GM12891 (cell line): ENCODE measurements at regions not wholly inside any gene's neighbourhood (a gene's known extent, or its start where the extent isn't known, plus 50 kb on each side); places are given as distances from the start of the nearest gene placed in this dataset.
"Not testable (repeated sequence)": the region's sequence is repeated elsewhere in the genome, so short reads cannot be mapped to it uniquely, and the experiment has no call there.

ENCODE experiments used
- DNase-seq: peaks from one replicate; pipeline ENCODE4 v3.0.0; 2011; ENCODE audit warnings: low spot score; ENCODE audit not compliant: insufficient read length
- FAIRE-seq: peaks from 2 replicates; lab custom pipeline; 2011; peaks lifted over from hg19 to GRCh38; lab: Jason Lieb, UNC
- PAX5 ChIP-seq: IDR thresholded peaks from 2 replicates; pipeline ENCODE4 v1.6.1; 2011; ENCODE audit warnings: low read length, moderate library complexity, mild to moderate bottlenecking; ENCODE audit not compliant: insufficient read depth, severe bottlenecking
- POLR2A ChIP-seq: IDR thresholded peaks from 2 replicates; pipeline ENCODE4 v1.6.1; 2011; ENCODE audit warnings: low read depth, low read length, control low read depth
- POLR2AphosphoS5 ChIP-seq: IDR thresholded peaks from 2 replicates; pipeline ENCODE4 v1.6.1; 2011; ENCODE audit warnings: low read depth, low read length, control low read depth
- POU2F2 ChIP-seq: IDR thresholded peaks from 2 replicates; pipeline ENCODE4 v1.6.1; 2011; ENCODE audit warnings: low read depth, mild to moderate bottlenecking, control low read depth, low read length, moderate library complexity
- SPI1 ChIP-seq: IDR thresholded peaks from 2 replicates; pipeline ENCODE4 v1.6.1; 2011; ENCODE audit warnings: low read depth, low read length, control low read depth
- TAF1 ChIP-seq: IDR thresholded peaks from 2 replicates; pipeline ENCODE4 v1.6.1; 2011; ENCODE audit warnings: low read depth, low read length, control low read depth

DNA sequence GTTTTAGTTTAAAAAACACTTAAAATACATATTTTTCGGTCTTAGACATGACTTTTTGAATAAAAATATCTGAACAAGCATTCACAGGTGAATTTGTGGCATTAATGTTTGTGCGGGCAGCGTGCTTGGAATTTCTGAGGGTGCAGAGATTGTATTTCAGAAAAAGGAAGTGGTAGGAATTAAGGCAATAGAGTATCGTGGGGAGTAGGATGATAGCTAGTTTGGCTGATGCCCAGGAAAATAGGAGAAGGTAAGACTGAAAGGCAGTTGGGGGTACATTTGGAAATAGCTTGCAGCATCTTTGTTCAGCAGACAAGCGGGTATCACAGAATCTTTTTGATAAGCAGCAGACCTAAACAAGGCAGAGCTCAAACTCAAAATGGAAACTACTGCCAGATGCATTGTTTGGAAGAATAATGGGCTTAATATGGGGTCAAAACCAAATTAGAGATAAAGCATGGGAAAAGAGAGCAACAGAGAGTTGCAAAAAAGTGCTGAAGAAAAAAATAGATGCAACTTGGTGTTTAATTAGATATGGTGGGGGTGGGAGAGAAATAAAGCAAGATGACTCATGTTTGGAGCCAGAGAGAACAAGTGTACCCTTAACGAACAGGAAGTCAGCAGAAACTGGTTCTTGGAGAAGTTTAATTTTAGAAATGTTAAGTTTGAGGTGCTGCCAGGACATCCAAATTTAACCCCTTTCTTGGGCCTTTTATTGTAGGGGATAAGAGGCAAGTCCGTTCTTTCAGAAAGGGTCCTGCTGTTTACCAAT is 85.7 kb upstream of the ARRDC3 start:
- DNase-seq (no peak), FAIRE-seq (no peak)
- no peak for TF ChIP-seq SPI1
- TF ChIP-seq PAX5: no peak
- TF ChIP-seq POLR2AphosphoS5: no peak
- TF ChIP-seq POU2F2: no peak
- no peak for TF ChIP-seq TAF1
- TF ChIP-seq POLR2A: no peak

DNA sequence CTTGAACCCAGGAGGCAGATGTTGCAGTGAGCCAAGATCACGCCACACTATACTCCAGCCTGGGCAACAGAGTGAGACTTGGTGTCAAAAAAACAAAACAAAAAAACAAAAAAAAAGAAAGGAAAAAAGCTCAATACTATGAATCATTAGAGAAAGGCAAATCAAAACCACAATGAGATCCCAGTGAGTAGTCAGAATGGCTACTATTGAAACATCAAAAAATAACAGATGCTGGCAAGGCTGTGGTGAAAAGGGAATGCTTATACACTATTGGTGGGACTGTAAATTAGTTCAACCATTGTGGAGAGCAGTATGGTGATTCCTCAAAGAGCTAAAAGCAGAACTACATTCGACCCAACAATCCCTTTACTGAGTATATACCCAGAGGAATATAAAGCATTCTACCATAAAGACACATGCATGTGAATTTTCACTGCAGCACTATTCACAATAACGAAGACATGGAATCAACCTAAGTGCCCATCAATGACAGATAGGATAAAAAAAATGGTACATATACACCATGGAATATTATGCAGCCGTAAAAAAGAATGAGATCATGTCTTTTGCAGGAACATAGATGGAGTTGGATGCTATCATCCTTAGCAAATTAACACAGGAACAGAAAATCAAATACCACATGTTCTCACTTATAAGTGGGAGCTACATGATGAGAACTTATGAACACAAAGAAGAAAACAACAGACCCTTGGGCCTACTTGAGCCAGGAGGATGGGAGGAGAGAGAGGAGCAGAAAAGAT is 81.9 kb upstream of the ARRDC3 start:
- FAIRE-seq (no peak), DNase-seq (no peak)
- TF ChIP-seq TAF1 (no peak), SPI1 (no peak), POLR2A (no peak), POU2F2 (no peak), POLR2AphosphoS5 (no peak), PAX5 (no peak)

DNA sequence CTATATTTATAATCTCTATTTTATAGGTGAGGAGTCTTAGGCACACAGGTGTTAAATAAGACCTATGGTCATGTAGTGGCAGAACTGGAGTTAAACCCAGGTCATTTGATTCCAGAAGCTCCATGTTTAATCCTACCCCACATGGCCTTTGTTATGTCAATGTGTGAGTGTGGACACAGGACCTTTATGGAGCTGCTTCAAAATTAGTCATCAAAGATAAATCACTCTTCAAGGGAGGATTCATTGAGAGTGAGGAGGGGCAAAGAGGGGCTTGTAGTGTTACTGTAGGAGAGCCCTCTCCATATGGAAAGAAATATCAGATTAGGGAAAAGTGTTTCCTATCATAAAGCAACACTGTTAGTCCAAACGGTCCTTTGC is 74.6 kb upstream of the ARRDC3 start:
- FAIRE-seq (no peak), DNase-seq (no peak)
- TF ChIP-seq POLR2A (no peak), POLR2AphosphoS5 (no peak), PAX5 (no peak), TAF1 (no peak), SPI1 (no peak), POU2F2 (no peak)

DNA sequence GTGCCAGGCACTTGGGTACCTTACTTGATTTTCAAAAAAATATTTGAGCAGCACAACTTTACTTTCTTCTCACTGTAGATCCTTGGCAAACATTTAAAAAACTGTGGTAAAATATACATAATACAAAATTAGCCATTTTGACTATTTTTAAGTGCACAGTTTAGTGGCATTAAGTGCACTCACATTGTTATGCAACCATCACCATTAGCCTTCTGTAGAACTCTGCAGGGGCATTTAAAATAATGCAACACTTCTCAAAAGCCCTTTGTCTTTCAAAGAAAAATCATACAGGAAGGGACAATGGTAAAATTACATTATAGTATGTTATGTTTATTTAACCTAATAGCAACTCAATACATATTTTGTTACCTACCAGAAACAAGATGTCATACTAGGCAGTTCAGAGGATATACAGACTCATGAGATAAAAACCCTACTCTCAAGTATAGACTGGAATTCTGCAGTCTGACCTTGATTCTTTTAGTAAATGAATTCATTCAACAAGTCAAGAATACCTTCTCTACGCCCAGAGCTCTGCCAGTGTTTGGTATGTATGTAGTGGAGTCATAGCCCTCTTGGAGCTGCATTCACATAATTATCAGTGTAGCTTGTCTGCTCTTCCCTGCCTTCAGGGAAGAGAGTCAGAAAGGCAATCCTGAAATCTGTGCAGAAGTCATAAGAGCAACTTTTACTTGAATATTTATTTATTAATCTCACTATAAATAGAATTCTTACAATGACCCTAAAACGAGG is 74.0 kb upstream of the ARRDC3 start:
- TF ChIP-seq SPI1 (no peak), POLR2A (no peak), POU2F2 (no peak), TAF1 (no peak), POLR2AphosphoS5 (no peak), PAX5 (no peak)
- FAIRE-seq (no peak), DNase-seq (no peak)

DNA sequence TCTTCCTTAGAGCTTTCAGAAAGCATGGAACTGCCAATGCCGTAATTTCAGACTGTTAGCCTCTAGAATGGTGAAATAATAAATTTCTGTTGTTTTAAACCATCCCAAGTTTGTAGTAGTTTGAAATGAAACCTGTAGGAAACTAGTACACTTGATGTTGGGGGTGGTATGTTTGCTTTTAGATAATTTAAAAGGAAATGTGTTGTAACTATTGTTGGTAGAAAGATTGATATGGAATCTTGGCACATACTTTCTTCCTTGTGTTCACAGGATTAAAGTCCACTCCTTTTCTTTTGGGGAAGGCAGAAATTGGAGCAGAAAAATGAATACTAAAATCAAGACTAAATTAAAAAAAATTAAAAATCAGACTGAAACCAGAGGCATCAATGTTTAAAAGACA is 66.0 kb upstream of the ARRDC3 start:
- FAIRE-seq: no peak
- DNase-seq: no peak
- TF ChIP-seq TAF1: no peak
- no peak for TF ChIP-seq POU2F2
- no peak for TF ChIP-seq POLR2AphosphoS5
- TF ChIP-seq PAX5: no peak
- TF ChIP-seq SPI1: no peak
- TF ChIP-seq POLR2A: no peak

DNA sequence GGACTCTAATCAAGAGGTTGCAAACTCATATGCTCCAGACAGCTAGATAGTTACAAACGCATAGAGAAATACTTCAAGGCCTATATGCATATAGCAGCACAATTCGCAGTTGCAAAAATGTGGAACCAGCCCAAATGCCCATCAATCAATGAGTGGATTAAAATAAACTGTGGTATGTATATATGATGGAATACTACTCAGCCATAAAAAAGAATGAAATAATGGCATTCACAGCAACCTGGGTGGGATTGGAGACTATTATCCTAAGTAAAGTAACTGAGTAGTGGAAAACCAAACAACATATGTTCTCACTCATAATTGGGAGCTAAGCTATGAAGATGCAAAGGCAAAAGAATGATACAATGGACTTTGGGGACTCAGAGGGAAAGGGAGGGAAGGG is 65.0 kb upstream of the ARRDC3 start:
- not testable (repeated sequence) for FAIRE-seq, DNase-seq

DNA sequence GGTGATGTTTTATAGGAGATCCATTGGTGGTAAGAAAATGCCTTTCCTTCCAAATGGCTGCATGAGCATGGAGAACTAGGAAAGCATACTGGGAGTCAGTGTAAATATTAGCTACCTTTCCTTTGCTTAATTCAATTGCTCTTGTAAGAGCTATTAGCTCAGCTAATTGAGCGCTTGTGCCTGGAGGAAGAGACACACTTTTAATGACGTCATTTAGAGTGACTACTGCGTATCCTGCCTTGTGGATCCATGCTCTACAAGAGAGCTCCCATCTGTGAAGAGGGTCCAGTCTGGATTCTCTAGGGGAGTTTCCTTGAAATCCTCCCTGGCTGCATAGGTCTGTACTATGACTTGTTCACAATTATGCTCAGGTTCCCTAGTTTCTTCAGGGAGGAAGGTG is 63.8 kb upstream of the ARRDC3 start:
- not testable (repeated sequence) for DNase-seq, FAIRE-seq

DNA sequence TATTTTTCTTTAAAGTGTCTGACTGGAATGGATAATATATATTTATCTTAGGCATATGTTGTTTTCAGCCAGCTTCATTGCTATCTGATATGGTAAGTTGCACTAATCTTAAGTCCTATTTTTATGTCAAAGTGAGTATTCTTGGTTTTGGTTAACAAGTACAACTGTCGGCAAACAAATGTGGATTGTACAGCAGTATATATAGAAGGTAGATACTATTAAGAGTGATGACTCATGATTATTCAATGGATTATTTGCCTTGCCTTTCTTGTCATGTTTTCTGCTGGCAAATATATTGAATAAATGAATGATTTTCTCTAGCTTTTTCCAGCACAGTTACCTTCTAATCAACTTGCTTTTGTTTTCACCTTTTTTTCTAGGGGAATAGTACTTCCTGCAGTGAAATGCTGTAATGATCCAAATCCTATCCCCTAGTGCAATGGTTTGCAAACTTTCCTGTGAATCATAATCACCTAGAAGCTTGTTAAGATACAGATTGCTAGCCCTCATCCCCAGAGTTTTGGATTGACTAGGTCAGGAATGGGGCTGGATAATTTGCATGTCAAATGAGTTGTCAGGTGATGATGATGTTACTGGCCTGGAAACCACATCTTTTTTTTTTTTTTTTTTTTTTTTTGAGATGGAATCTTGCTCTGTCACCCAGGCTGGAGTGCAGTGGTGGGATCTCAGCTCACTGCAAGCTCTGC is 60.8 kb upstream of the ARRDC3 start:
- DNase-seq: no peak
- no peak for FAIRE-seq
- no peak for TF ChIP-seq POU2F2
- no peak for TF ChIP-seq TAF1
- no peak for TF ChIP-seq POLR2A
- no peak for TF ChIP-seq SPI1
- no peak for TF ChIP-seq PAX5
- no peak for TF ChIP-seq POLR2AphosphoS5

DNA sequence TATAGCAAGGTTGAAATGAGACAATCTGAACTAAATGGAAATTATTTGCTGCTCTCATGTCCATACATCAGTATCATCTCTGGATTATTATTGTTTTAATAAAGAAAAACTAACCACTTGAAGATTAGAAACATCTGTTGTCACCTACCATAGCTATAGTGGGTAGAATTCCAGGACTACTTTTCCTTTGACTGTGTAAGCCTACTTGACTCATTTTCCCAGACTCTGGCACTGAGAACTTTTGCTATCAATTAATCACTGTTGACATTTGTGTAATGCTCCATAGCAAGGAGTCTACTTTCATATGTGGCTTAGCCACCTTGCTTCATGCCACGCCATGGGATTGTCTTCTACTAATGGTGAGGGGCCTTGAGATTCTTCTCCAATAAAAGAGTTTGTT is 59.9 kb upstream of the ARRDC3 start:
- DNase-seq (no peak), FAIRE-seq (no peak)
- TF ChIP-seq SPI1 (no peak), POU2F2 (no peak)
